ENCODE measurements at regions not wholly inside any gene's neighbourhood (a gene's known extent, or its start where the extent isn't known, plus 50 kb on each side); places are given as distances from the start of the nearest gene placed in this dataset.

DNA sequence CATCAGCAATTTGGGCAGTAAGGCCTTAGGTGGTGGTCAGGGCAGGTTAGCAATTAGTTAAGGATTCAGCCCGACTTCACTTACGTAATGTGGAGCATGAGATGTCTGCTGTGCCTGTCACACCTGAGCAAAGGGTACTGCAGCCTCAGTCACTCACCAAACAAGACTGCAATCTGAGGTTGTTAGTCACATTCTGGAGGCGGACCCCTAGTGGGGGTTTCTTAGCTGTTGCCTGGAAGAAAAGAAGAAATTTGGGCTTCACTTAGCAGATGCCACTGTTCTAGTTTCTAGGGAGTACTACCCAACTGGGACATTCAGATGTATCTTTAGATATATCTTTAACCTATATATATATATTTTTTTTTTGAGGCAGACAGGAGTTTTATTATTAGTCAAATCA lies 529.9 kb downstream of the SLC4A3 start:
- TF ChIP-seq, protein P1, sequence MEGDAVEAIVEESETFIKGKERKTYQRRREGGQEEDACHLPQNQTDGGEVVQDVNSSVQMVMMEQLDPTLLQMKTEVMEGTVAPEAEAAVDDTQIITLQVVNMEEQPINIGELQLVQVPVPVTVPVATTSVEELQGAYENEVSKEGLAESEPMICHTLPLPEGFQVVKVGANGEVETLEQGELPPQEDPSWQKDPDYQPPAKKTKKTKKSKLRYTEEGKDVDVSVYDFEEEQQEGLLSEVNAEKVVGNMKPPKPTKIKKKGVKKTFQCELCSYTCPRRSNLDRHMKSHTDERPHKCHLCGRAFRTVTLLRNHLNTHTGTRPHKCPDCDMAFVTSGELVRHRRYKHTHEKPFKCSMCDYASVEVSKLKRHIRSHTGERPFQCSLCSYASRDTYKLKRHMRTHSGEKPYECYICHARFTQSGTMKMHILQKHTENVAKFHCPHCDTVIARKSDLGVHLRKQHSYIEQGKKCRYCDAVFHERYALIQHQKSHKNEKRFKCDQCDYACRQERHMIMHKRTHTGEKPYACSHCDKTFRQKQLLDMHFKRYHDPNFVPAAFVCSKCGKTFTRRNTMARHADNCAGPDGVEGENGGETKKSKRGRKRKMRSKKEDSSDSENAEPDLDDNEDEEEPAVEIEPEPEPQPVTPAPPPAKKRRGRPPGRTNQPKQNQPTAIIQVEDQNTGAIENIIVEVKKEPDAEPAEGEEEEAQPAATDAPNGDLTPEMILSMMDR (IDR thresholded peaks at IDR 0.05), result no peak
- TF ChIP-seq POLR2A (IDR thresholded peaks at IDR 0.05), result no peak
